ENCODE measurements at regions not wholly inside any gene's neighbourhood (a gene's known extent, or its start where the extent isn't known, plus 50 kb on each side); places are given as distances from the start of the nearest gene placed in this dataset.

DNA sequence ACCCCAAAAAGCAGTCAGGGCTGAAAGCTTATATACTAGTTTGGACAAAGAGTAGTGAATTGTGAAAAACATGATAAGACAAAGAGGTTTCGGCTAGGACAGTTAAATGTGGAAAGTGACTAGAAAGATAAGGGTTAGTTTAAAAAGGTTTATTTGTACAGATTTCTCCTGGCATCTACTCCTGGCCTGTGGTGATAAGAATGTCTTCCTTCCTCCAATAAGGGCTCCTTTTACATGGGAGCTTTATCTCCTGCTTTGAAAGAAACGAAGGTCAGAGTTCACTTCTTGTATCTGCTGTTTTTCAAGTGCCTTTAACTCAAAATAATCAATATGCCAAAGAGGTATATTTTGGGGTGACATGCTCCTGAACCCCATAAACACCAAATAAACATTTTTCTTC, 776.1 kb upstream of the COX7C start:
- no peak overlapping the region for H3K4me3 ChIP-seq (ENCODE audit: severe bottlenecking)
- H3K27ac ChIP-seq (ENCODE audit: poor library complexity, severe bottlenecking), result no peak overlapping the region
- peaks cover 6% of the 10 kb centered on the region for H3K27me3 ChIP-seq (ENCODE audit: insufficient read depth, poor library complexity, severe bottlenecking)
- no peaks in the 10 kb centered on the region for H3K4me1 ChIP-seq (ENCODE audit: insufficient read depth, poor library complexity, severe bottlenecking)
- no peaks in the 10 kb centered on the region for H3K9me3 ChIP-seq (ENCODE audit: severe bottlenecking)
- ATAC-seq (ENCODE audit: low read depth), result no peak
- H3K36me3 ChIP-seq (ENCODE audit: low read depth), result no peaks in the 10 kb centered on the region
- DNase-seq (ENCODE audit: low spot score), result no peak
- TF ChIP-seq, protein P1, sequence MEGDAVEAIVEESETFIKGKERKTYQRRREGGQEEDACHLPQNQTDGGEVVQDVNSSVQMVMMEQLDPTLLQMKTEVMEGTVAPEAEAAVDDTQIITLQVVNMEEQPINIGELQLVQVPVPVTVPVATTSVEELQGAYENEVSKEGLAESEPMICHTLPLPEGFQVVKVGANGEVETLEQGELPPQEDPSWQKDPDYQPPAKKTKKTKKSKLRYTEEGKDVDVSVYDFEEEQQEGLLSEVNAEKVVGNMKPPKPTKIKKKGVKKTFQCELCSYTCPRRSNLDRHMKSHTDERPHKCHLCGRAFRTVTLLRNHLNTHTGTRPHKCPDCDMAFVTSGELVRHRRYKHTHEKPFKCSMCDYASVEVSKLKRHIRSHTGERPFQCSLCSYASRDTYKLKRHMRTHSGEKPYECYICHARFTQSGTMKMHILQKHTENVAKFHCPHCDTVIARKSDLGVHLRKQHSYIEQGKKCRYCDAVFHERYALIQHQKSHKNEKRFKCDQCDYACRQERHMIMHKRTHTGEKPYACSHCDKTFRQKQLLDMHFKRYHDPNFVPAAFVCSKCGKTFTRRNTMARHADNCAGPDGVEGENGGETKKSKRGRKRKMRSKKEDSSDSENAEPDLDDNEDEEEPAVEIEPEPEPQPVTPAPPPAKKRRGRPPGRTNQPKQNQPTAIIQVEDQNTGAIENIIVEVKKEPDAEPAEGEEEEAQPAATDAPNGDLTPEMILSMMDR (IDR thresholded peaks at IDR 0.05; ENCODE audit: poor library complexity, severe bottlenecking), result no peak

GRCh38 chr5:85843535-85843934, 774.2 kb upstream of the COX7C start:
- TF ChIP-seq, protein P1 (IDR thresholded peaks at IDR 0.05; ENCODE audit: poor library complexity, severe bottlenecking), result no peak
- no peak for DNase-seq (ENCODE audit: low spot score)
- Histone ChIP-seq H3K36me3 (ENCODE audit: low read depth) (no peaks in the 10 kb centered on the region), H3K9me3 (ENCODE audit: severe bottlenecking) (no peaks in the 10 kb centered on the region), H3K4me1 (ENCODE audit: insufficient read depth, poor library complexity, severe bottlenecking) (no peaks in the 10 kb centered on the region), H3K4me3 (ENCODE audit: severe bottlenecking) (no peak overlapping the region), H3K27ac (ENCODE audit: poor library complexity, severe bottlenecking) (no peak overlapping the region), H3K27me3 (ENCODE audit: insufficient read depth, poor library complexity, severe bottlenecking) (peaks cover 10% of the 10 kb centered on the region)
- no peak for ATAC-seq (ENCODE audit: low read depth)

- Histone ChIP-seq H3K27me3 (ENCODE audit: insufficient read depth, poor library complexity, severe bottlenecking) (peaks cover 4% of the 10 kb centered on the region), H3K4me3 (ENCODE audit: severe bottlenecking) (no peak overlapping the region), H3K9me3 (ENCODE audit: severe bottlenecking) (no peaks in the 10 kb centered on the region), H3K27ac (ENCODE audit: poor library complexity, severe bottlenecking) (no peak overlapping the region), H3K36me3 (ENCODE audit: low read depth) (no peaks in the 10 kb centered on the region), H3K4me1 (ENCODE audit: insufficient read depth, poor library complexity, severe bottlenecking) (no peaks in the 10 kb centered on the region)
- DNase-seq (ENCODE audit: low spot score) (no peak), ATAC-seq (ENCODE audit: low read depth) (no peak)
- TF ChIP-seq, protein P1 (IDR thresholded peaks at IDR 0.05; ENCODE audit: poor library complexity, severe bottlenecking), result no peak
These were observed 768.3 kb upstream of the COX7C start for GRCh38 chr5:85849411-85849810.

- H3K4me3 ChIP-seq (ENCODE audit: severe bottlenecking), result no peak overlapping the region
- H3K4me1 ChIP-seq (ENCODE audit: insufficient read depth, poor library complexity, severe bottlenecking), result no peaks in the 10 kb centered on the region
- peaks cover 4% of the 10 kb centered on the region for H3K27me3 ChIP-seq (ENCODE audit: insufficient read depth, poor library complexity, severe bottlenecking)
- no peak overlapping the region for H3K27ac ChIP-seq (ENCODE audit: poor library complexity, severe bottlenecking)
- no peak for ATAC-seq (ENCODE audit: low read depth)
- TF ChIP-seq, protein P1 (IDR thresholded peaks at IDR 0.05; ENCODE audit: poor library complexity, severe bottlenecking), result no peak
- H3K36me3 ChIP-seq (ENCODE audit: low read depth), result no peaks in the 10 kb centered on the region
- DNase-seq (ENCODE audit: low spot score), result no peak
- H3K9me3 ChIP-seq (ENCODE audit: severe bottlenecking), result no peaks in the 10 kb centered on the region
These were observed 752.4 kb upstream of the COX7C start for GRCh38 chr5:85865296-85865695.

DNA sequence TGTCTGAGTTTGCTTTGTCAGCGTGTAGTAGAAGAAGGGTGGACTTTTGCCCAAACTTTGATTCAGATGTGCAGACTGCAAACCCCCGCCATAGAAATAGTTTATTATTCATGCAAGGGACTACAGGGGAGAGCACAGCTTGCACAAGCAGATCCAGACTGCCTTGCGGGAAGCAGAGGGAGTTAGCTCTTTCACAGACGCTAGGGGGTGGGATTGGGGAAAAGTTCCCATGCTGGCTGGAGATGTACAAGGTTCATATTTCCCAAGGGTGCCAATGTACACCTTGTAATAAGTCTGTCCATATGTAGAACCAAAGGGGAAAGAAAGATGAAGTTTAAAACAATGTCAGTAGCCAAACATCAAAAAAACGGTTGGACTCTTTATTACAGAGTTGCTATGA, 749.7 kb upstream of the COX7C start:
- peaks cover 4% of the 10 kb centered on the region for H3K27me3 ChIP-seq (ENCODE audit: insufficient read depth, poor library complexity, severe bottlenecking)
- ATAC-seq (ENCODE audit: low read depth), result no peak
- H3K4me1 ChIP-seq (ENCODE audit: insufficient read depth, poor library complexity, severe bottlenecking), result no peaks in the 10 kb centered on the region
- H3K27ac ChIP-seq (ENCODE audit: poor library complexity, severe bottlenecking), result no peak overlapping the region
- no peaks in the 10 kb centered on the region for H3K9me3 ChIP-seq (ENCODE audit: severe bottlenecking)
- no peaks in the 10 kb centered on the region for H3K36me3 ChIP-seq (ENCODE audit: low read depth)
- no peak overlapping the region for H3K4me3 ChIP-seq (ENCODE audit: severe bottlenecking)
- DNase-seq (ENCODE audit: low spot score), result no peak
- TF ChIP-seq, protein P1 (IDR thresholded peaks at IDR 0.05; ENCODE audit: poor library complexity, severe bottlenecking), result no peak

Data from RWPE2 (cell line).